HL-60 (cell line): ENCODE measurements at regions not wholly inside any gene's neighbourhood (a gene's known extent, or its start where the extent isn't known, plus 50 kb on each side); places are given as distances from the start of the nearest gene placed in this dataset.

Experiments used
- DNase-seq, 2 experiments: peaks; one replicate each; pipeline ENCODE4 v3.0.0-alpha.2; 2010 to 2020; ENCODE audit warnings: low read depth in 1 of 2, low spot score in 1 of 2
- H3K27ac ChIP-seq: fragments of 250-450 bp; sonication (Bioruptor Pico); replicated peaks from 2 replicates; pipeline ENCODE4 v1.5.1; 2020; ENCODE audit warnings: mild to moderate bottlenecking, moderate library complexity
- H3K27me3 ChIP-seq: fragments of 250-450 bp; sonication (Bioruptor Pico); 2 replicates; pipeline ENCODE4 v1.5.1; 2021; ENCODE audit warnings: mild to moderate bottlenecking, moderate library complexity; ENCODE audit not compliant: insufficient read depth, poor library complexity, severe bottlenecking
- H3K4me3 ChIP-seq: replicated peaks from 2 replicates; pipeline ENCODE4 v1.5.1; 2011; ENCODE audit warnings: mild to moderate bottlenecking, control low read depth, low read length; ENCODE audit not compliant: insufficient read depth
- CTCF ChIP-seq: IDR thresholded peaks from one replicate; pipeline ENCODE4 v1.5.1; 2011; ENCODE audit warnings: low read length, control low read depth, inconsistent platforms; ENCODE audit not compliant: insufficient read depth
- GABPA ChIP-seq: IDR thresholded peaks from 2 replicates; pipeline ENCODE4 v1.6.1; 2012; ENCODE audit warnings: low read depth
- POLR2AphosphoS5 ChIP-seq: IDR thresholded peaks from 2 replicates; pipeline ENCODE4 v1.6.1; 2012; ENCODE audit warnings: low read depth
- REST ChIP-seq: IDR thresholded peaks from 2 replicates; pipeline ENCODE4 v1.6.1; 2012; ENCODE audit warnings: low read depth; ENCODE audit not compliant: insufficient replicate concordance
- SPI1 ChIP-seq: IDR thresholded peaks from 2 replicates; pipeline ENCODE4 v1.6.1; 2012; ENCODE audit warnings: low read depth, mild to moderate bottlenecking, borderline replicate concordance

- TF ChIP-seq REST (no peak), CTCF (no peak), POLR2AphosphoS5 (no peak), SPI1 (no peak), GABPA (no peak)
- DNase-seq, result no peak
- H3K4me3 ChIP-seq, result no peak overlapping the region
- H3K27me3 ChIP-seq, result no peaks in the 10 kb centered on the region
- H3K27ac ChIP-seq, result no peak overlapping the region
These were observed 148.9 kb downstream of the RHOU start for GRCh38 chr1:228884196-228884595.

DNA sequence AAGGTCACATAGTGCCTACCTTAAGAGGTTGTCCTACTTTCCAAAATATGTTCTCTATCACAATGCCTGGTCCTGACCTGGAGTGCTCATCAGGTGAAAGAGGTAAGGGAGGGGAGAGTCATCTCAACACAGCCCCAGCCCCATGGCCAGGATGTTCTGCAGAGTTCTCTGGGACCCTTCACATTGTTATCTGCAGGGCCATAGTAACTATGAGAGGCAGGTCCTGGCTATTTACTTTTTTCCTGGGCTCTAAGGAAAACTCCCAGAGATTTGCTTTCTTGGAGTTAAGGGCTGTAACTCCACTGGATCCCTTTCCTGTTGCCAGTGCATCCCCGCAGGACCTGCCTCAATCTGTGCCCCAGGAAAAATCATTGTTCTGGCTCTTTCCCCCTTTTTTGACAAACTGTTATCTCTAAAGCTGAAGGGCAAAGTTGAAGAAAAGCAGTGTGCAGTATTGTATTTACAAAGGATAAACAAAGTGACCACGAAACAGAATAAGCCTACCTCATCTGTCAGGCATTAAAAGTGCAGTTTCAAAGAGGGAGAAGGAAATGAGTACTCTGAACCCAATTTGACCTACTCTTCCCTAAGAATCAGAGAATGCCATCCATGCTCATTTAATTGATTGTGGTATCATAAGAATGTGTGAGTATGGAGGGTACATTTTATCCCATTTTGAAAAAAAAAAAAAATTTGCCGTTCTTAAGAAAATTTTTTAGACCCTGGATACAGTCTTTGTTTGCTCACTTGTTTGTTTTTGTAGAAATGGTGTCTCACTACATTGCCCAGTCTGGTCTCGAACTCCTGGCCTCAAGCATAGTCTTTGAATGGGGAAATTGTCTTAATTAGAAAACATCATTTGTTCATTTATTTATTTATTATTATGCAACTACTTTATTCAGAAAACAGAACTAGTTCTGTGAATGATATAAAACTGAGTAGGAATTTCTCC lies 149.6 kb downstream of the RHOU start:
- no peak overlapping the region for H3K27ac ChIP-seq
- H3K4me3 ChIP-seq, result no peak overlapping the region
- no peak for DNase-seq
- TF ChIP-seq GABPA, result no peak
- H3K27me3 ChIP-seq, result no peaks in the 10 kb centered on the region

GRCh38 chr1:228885845-228886244 lies 150.6 kb downstream of the RHOU start:
- H3K27me3 ChIP-seq, result no peaks in the 10 kb centered on the region
- TF ChIP-seq SPI1 (no peak), GABPA (no peak), REST (no peak), POLR2AphosphoS5 (no peak), CTCF (no peak)
- no peak for DNase-seq
- H3K27ac ChIP-seq, result no peak overlapping the region
- H3K4me3 ChIP-seq, result no peak overlapping the region

DNA sequence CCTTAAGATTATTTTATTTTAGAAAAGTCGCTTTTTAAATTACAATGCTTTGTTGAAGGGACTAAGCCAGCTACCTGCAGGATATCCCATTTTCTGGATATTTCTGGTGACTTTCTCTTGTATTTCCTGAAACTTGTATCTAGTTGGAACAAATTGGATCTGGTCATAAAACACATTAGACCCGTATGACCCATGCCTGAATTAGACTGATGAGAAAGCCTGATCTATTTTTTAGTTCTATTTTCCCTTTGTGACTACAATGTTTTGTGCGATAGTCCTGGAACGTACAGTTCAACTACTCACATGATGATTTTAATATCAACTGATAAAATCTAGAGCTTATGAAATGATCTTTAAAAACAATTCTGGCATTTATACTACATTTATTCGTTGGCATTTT lies 151.8 kb downstream of the RHOU start:
- no peak for TF ChIP-seq SPI1
- no peak for TF ChIP-seq REST
- no peak for TF ChIP-seq GABPA
- no peak for DNase-seq
- no peak overlapping the region for H3K27ac ChIP-seq
- no peak overlapping the region for H3K4me3 ChIP-seq
- no peaks in the 10 kb centered on the region for H3K27me3 ChIP-seq
